HEK293T (cell line): ENCODE measurements at regions not wholly inside any gene's neighbourhood (a gene's known extent, or its start where the extent isn't known, plus 50 kb on each side); places are given as distances from the start of the nearest gene placed in this dataset.

ENCODE experiments used
- ARNT ChIP-seq: fragments of 450-650 bp; IDR thresholded peaks from 2 replicates; pipeline ENCODE4 v1.6.1; 2017; ENCODE audit warnings: mild to moderate bottlenecking
- BHLHE40 ChIP-seq: fragments of 450-650 bp; IDR thresholded peaks from 2 replicates; pipeline ENCODE4 v1.6.1; 2016; ENCODE audit warnings: mild to moderate bottlenecking, moderate library complexity, borderline replicate concordance
- ELF4 ChIP-seq: fragments of 450-650 bp; IDR thresholded peaks from 2 replicates; pipeline ENCODE4 v1.6.1; 2017; ENCODE audit warnings: antibody characterized with exemption
- FOXA1 ChIP-seq: fragments of 450-650 bp; IDR thresholded peaks from 2 replicates; pipeline ENCODE4 v1.6.1; 2016; ENCODE audit warnings: mild to moderate bottlenecking
- FOXK2 ChIP-seq: fragments of 450-650 bp; IDR thresholded peaks from 2 replicates; pipeline ENCODE4 v1.6.1; 2016; ENCODE audit warnings: mild to moderate bottlenecking
- FOXM1 ChIP-seq: fragments of 450-650 bp; IDR thresholded peaks from 2 replicates; pipeline ENCODE4 v1.6.1; 2017; ENCODE audit warnings: mild to moderate bottlenecking, borderline replicate concordance
- HDGF ChIP-seq: fragments of 450-650 bp; IDR thresholded peaks from 2 replicates; pipeline ENCODE4 v1.6.1; 2017; ENCODE audit warnings: antibody characterized with exemption, borderline replicate concordance
- L3MBTL2 ChIP-seq: fragments of 450-650 bp; conservative IDR thresholded peaks from 2 replicates; pipeline ENCODE4 v1.6.1; 2016; ENCODE audit warnings: mild to moderate bottlenecking
- SP1 ChIP-seq: fragments of 450-650 bp; IDR thresholded peaks from 2 replicates; pipeline ENCODE4 v1.6.1; 2017
- SUZ12 ChIP-seq: fragments of 450-650 bp; IDR thresholded peaks from 2 replicates; pipeline ENCODE4 v1.6.1; 2016; ENCODE audit warnings: mild to moderate bottlenecking
- TARDBP ChIP-seq: fragments of 450-650 bp; IDR thresholded peaks from 2 replicates; pipeline ENCODE4 v1.6.1; 2016
- ZNF384 ChIP-seq: fragments of 450-650 bp; IDR thresholded peaks from 2 replicates; pipeline ENCODE4 v1.6.1; 2016
- TF ChIP-seq, protein P1 (sequence below): fragments of 450-650 bp; IDR thresholded peaks from 2 replicates; pipeline ENCODE4 v1.6.1; 2016

GRCh38 chr5:121688781-121689180, 162.9 kb upstream of the FTMT start:
- TF ChIP-seq BHLHE40 = no peak
- no peak for TF ChIP-seq HDGF
- no peak for TF ChIP-seq FOXM1
- no peak for TF ChIP-seq L3MBTL2
- no peak for TF ChIP-seq ELF4
- TF ChIP-seq SP1 = no peak
- no peak for TF ChIP-seq FOXK2
- TF ChIP-seq FOXA1 = no peak
- no peak for TF ChIP-seq SUZ12
- TF ChIP-seq, protein P1, sequence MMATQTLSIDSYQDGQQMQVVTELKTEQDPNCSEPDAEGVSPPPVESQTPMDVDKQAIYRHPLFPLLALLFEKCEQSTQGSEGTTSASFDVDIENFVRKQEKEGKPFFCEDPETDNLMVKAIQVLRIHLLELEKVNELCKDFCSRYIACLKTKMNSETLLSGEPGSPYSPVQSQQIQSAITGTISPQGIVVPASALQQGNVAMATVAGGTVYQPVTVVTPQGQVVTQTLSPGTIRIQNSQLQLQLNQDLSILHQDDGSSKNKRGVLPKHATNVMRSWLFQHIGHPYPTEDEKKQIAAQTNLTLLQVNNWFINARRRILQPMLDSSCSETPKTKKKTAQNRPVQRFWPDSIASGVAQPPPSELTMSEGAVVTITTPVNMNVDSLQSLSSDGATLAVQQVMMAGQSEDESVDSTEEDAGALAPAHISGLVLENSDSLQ = no peak
- no peak for TF ChIP-seq ARNT
- no peak for TF ChIP-seq ZNF384
- no peak for TF ChIP-seq TARDBP
